OCI-LY1 (cell line): ENCODE measurements at regions not wholly inside any gene's neighbourhood (a gene's known extent, or its start where the extent isn't known, plus 50 kb on each side); places are given as distances from the start of the nearest gene placed in this dataset.

Experiments used
- CTCF ChIP-seq: fragments of 200-600 bp; sonication (generic), shearing (Covaris generic); IDR thresholded peaks from 2 replicates; pipeline ENCODE4 v1.5.1; 2017; ENCODE audit warnings: mild to moderate bottlenecking, antibody characterized with exemption, low read length, moderate library complexity, mixed read lengths
- EZH2 ChIP-seq: fragments of 200-600 bp; sonication (generic), shearing (Covaris generic); IDR thresholded peaks from 2 replicates; pipeline ENCODE4 v1.8.0; 2017; ENCODE audit warnings: borderline replicate concordance, mixed run types, mild to moderate bottlenecking, antibody characterized with exemption, low read length, moderate library complexity, mixed read lengths

GRCh38 chr6:137968901-137969300 is 101.8 kb downstream of the TNFAIP3 start:
- no peak for TF ChIP-seq CTCF
- TF ChIP-seq EZH2, result no peak
